HCT116 (cell line): ENCODE measurements at regions not wholly inside any gene's neighbourhood (a gene's known extent, or its start where the extent isn't known, plus 50 kb on each side); places are given as distances from the start of the nearest gene placed in this dataset.

Experiments
- ATAC-seq: fragments of 200-7000 bp; cut with Tn5 transposase; 2 replicates; pipeline ENCODE4 v1.9.1; 2020; ENCODE audit warnings: mild to moderate bottlenecking, moderate library complexity
- BruUV-seq: library from RNA; stranded (reverse); fragments of 400-500 nt; replicated peaks from 2 replicates; lab custom pipeline; 2021; lab: Mats Ljungman, UMichigan
- CTCF ChIA-PET: fragments of 300-600 bp; sonication (Branson Sonifier 250); formaldehyde crosslinking; loops from one replicate; lab custom pipeline; 2021; ENCODE audit warnings: antibody characterized with exemption; lab: Charles Lee
- POLR2A ChIA-PET: fragments of 300-600, 350-600 bp; sonication (Branson Sonifier 250); formaldehyde crosslinking; loops from one replicate; lab custom pipeline; 2021; ENCODE audit warnings: antibody characterized with exemption; lab: Charles Lee
- RAD21 ChIA-PET, 2 experiments: fragments of 300-600 bp; sonication (Branson Sonifier 250); formaldehyde crosslinking; loops; one replicate each; lab custom pipeline; 2023; ENCODE audit warnings: low total read pairs in 2 of 2; ENCODE audit not compliant: uncharacterized antibody in 2 of 2, unreplicated experiment in 2 of 2, low non-redundant PET in 1 of 2; lab: Charles Lee
- DNase-seq: peaks from one replicate; pipeline ENCODE4 v3.0.0-alpha.2; 2010; ENCODE audit warnings: low read depth, low spot score
- H2AFZ ChIP-seq: fragments of 200-600 bp; shearing (Covaris generic), sonication (generic); 2 replicates; pipeline ENCODE4 v1.6.1; 2017; ENCODE audit warnings: low read depth, mixed run types, mixed read lengths, antibody characterized with exemption, low read length; ENCODE audit not compliant: poor library complexity, severe bottlenecking
- H3K27ac ChIP-seq: 2 replicates; pipeline ENCODE4 v1.5.1; 2012; ENCODE audit warnings: low read depth, low read length
- H3K27me3 ChIP-seq: fragments of 200-600 bp; sonication (generic); 2 replicates; pipeline ENCODE4 v1.6.1; 2016; ENCODE audit warnings: mixed run types, low read length, mixed read lengths; ENCODE audit not compliant: insufficient read depth
- H3K36me3 ChIP-seq, 2 experiments: fragments of 200-500 bp in 1 of 2; fragments of 200-600 bp in 1 of 2; sonication (Bioruptor generic) in 1 of 2; sonication (generic) in 1 of 2; 2 replicates each; pipeline versions ENCODE4 v1.5.1 to v1.6.1; 2014 to 2016; ENCODE audit warnings: low read length in 2 of 2, inconsistent platforms in 1 of 2, mixed read lengths in 1 of 2, mixed run types in 1 of 2; ENCODE audit not compliant: insufficient read depth in 2 of 2, control insufficient read depth in 1 of 2
- H3K4me1 ChIP-seq, 2 experiments: fragments of 200-600 bp in 1 of 2; sonication (generic) in 1 of 2; 2 replicates each; pipeline versions ENCODE4 v1.5.1 to v1.6.1; 2012 to 2017; ENCODE audit warnings: low read length in 2 of 2, inconsistent platforms in 1 of 2, mild to moderate bottlenecking in 1 of 2, mixed read lengths in 1 of 2, mixed run types in 1 of 2, moderate library complexity in 1 of 2; ENCODE audit not compliant: insufficient read depth in 2 of 2, control insufficient read depth in 1 of 2
- H3K4me2 ChIP-seq: fragments of 200-600 bp; sonication (generic); 2 replicates; pipeline ENCODE4 v1.6.1; 2017; ENCODE audit warnings: mixed run types, low read length, mixed read lengths
- H3K4me3 ChIP-seq, 2 experiments: fragments of 200-600 bp in 1 of 2; sonication (generic) in 1 of 2; replicated peaks in 1 of 2; 2 replicates each; pipeline ENCODE4 v1.5.1; 2011 to 2016; ENCODE audit warnings: low read length in 2 of 2, control low read depth in 1 of 2, low read depth in 1 of 2, mild to moderate bottlenecking in 1 of 2, mixed read lengths in 1 of 2, mixed run types in 1 of 2
- H3K79me2 ChIP-seq: fragments of 200-600 bp; sonication (generic); 2 replicates; pipeline ENCODE4 v1.6.1; 2017; ENCODE audit warnings: mild to moderate bottlenecking, mixed run types, low read length, moderate library complexity, mixed read lengths; ENCODE audit not compliant: insufficient read depth
- H3K9ac ChIP-seq: fragments of 200-600 bp; sonication (generic); 2 replicates; pipeline ENCODE4 v1.6.1; 2016; ENCODE audit warnings: low read length, mixed read lengths
- H3K9me2 ChIP-seq: fragments of 200-600 bp; sonication (generic), shearing (Covaris generic); 2 replicates; pipeline ENCODE4 v1.6.1; 2017; ENCODE audit warnings: mixed run types, mild to moderate bottlenecking, moderate library complexity; ENCODE audit not compliant: insufficient read depth
- H3K9me3 ChIP-seq, 2 experiments: fragments of 200-500 bp in 1 of 2; fragments of 200-600 bp in 1 of 2; sonication (Bioruptor generic) in 1 of 2; sonication (generic) in 1 of 2; 2 replicates each; pipeline ENCODE4 v1.6.1; 2014 to 2017; ENCODE audit warnings: low read length in 2 of 2, mixed read lengths in 2 of 2, inconsistent platforms in 1 of 2, low read depth in 1 of 2, mild to moderate bottlenecking in 1 of 2, mixed run types in 1 of 2, moderate library complexity in 1 of 2; ENCODE audit not compliant: control insufficient read depth in 1 of 2, insufficient read depth in 1 of 2
- H4K20me1 ChIP-seq: fragments of 200-600 bp; sonication (generic), shearing (Covaris generic); 2 replicates; pipeline ENCODE4 v1.6.1; 2017; ENCODE audit warnings: mixed run types, mild to moderate bottlenecking, moderate library complexity; ENCODE audit not compliant: insufficient read depth
- CBX3 ChIP-seq: IDR thresholded peaks from 2 replicates; pipeline ENCODE4 v1.6.1; 2012; ENCODE audit warnings: low read depth
- CEBPB ChIP-seq: IDR thresholded peaks from 2 replicates; pipeline ENCODE4 v1.6.1; 2012; ENCODE audit warnings: low read depth
- ELF1 ChIP-seq: IDR thresholded peaks from 2 replicates; pipeline ENCODE4 v1.6.1; 2012; ENCODE audit warnings: low read depth, borderline replicate concordance
- FOSL1 ChIP-seq: IDR thresholded peaks from 2 replicates; pipeline ENCODE4 v1.6.1; 2012; ENCODE audit warnings: low read depth
- JUND ChIP-seq: IDR thresholded peaks from 2 replicates; pipeline ENCODE4 v1.6.1; 2012
- POLR2A ChIP-seq: IDR thresholded peaks from 2 replicates; pipeline ENCODE4 v1.7.0; 2011; ENCODE audit warnings: borderline replicate concordance; ENCODE audit not compliant: insufficient read depth, insufficient read length; ENCODE audit errors: extremely low read depth
- SIN3A ChIP-seq: IDR thresholded peaks from 2 replicates; pipeline ENCODE4 v1.6.1; 2012; ENCODE audit warnings: low read depth
- SRF ChIP-seq: IDR thresholded peaks from 2 replicates; pipeline ENCODE4 v1.6.1; 2012; ENCODE audit warnings: low read depth
- TCF7L2 ChIP-seq: IDR thresholded peaks from 2 replicates; pipeline ENCODE4 v1.7.0; 2011; ENCODE audit warnings: borderline replicate concordance, inconsistent platforms; ENCODE audit not compliant: insufficient read depth, insufficient read length; ENCODE audit errors: extremely low read depth
- ZNF274 ChIP-seq: fragments of 200-500 bp; sonication (Bioruptor generic); IDR thresholded peaks from 2 replicates; pipeline ENCODE4 v1.6.1; 2014; ENCODE audit warnings: mild to moderate bottlenecking, low read depth, low read length, inconsistent platforms
- intact Hi-C: fragments of 100-400 bp; cut with micrococcal nuclease; formaldehyde crosslinking; loops from 2 replicates; pipeline ENCODE4 v1.10.0; 2022
- TF ChIP-seq, protein P1 (sequence below): IDR thresholded peaks from 2 replicates; pipeline ENCODE4 v1.6.1; 2011; ENCODE audit warnings: mild to moderate bottlenecking, low read length, moderate library complexity; ENCODE audit not compliant: insufficient replicate concordance; ENCODE audit errors: extremely low read depth
- TF ChIP-seq, protein P2 (sequence below): IDR thresholded peaks from 2 replicates; pipeline ENCODE4 v1.6.1; 2012; ENCODE audit warnings: low read depth
- TF ChIP-seq, protein P3 (sequence below): IDR thresholded peaks from 2 replicates; pipeline ENCODE4 v1.6.1; 2012

DNA sequence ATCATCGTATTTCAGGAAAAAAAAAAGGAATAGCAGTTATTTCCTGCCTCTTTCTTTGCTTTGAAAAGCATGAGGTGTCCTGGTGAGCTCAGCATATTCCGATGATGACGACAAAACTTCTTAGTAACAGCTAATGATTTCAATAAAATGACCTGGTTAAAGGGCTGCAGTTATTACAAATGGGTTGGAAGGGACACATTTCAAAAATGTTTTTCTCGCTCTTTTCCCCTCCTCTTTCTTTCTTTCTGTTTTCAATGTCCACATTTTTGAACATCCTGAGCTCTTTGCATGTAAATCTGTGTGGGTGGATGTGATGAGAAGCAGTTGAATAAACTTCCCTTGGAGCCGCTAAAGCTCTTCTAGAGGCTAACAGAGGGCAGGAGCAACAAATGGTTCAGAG, 186.8 kb upstream of the SLC27A6 start (continued):
- TF ChIP-seq, protein P1, sequence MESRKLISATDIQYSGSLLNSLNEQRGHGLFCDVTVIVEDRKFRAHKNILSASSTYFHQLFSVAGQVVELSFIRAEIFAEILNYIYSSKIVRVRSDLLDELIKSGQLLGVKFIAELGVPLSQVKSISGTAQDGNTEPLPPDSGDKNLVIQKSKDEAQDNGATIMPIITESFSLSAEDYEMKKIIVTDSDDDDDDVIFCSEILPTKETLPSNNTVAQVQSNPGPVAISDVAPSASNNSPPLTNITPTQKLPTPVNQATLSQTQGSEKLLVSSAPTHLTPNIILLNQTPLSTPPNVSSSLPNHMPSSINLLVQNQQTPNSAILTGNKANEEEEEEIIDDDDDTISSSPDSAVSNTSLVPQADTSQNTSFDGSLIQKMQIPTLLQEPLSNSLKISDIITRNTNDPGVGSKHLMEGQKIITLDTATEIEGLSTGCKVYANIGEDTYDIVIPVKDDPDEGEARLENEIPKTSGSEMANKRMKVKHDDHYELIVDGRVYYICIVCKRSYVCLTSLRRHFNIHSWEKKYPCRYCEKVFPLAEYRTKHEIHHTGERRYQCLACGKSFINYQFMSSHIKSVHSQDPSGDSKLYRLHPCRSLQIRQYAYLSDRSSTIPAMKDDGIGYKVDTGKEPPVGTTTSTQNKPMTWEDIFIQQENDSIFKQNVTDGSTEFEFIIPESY = no peak
- no peak for TF ChIP-seq ZNF274
- no peak for TF ChIP-seq SRF
- TF ChIP-seq CEBPB = no peak
- no peak for TF ChIP-seq ELF1
- TF ChIP-seq, protein P2, sequence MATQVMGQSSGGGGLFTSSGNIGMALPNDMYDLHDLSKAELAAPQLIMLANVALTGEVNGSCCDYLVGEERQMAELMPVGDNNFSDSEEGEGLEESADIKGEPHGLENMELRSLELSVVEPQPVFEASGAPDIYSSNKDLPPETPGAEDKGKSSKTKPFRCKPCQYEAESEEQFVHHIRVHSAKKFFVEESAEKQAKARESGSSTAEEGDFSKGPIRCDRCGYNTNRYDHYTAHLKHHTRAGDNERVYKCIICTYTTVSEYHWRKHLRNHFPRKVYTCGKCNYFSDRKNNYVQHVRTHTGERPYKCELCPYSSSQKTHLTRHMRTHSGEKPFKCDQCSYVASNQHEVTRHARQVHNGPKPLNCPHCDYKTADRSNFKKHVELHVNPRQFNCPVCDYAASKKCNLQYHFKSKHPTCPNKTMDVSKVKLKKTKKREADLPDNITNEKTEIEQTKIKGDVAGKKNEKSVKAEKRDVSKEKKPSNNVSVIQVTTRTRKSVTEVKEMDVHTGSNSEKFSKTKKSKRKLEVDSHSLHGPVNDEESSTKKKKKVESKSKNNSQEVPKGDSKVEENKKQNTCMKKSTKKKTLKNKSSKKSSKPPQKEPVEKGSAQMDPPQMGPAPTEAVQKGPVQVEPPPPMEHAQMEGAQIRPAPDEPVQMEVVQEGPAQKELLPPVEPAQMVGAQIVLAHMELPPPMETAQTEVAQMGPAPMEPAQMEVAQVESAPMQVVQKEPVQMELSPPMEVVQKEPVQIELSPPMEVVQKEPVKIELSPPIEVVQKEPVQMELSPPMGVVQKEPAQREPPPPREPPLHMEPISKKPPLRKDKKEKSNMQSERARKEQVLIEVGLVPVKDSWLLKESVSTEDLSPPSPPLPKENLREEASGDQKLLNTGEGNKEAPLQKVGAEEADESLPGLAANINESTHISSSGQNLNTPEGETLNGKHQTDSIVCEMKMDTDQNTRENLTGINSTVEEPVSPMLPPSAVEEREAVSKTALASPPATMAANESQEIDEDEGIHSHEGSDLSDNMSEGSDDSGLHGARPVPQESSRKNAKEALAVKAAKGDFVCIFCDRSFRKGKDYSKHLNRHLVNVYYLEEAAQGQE = no peak
- TF ChIP-seq, protein P3, sequence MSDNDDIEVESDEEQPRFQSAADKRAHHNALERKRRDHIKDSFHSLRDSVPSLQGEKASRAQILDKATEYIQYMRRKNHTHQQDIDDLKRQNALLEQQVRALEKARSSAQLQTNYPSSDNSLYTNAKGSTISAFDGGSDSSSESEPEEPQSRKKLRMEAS = no peak
- no peak for TF ChIP-seq JUND
- no peak for TF ChIP-seq POLR2A

DNA sequence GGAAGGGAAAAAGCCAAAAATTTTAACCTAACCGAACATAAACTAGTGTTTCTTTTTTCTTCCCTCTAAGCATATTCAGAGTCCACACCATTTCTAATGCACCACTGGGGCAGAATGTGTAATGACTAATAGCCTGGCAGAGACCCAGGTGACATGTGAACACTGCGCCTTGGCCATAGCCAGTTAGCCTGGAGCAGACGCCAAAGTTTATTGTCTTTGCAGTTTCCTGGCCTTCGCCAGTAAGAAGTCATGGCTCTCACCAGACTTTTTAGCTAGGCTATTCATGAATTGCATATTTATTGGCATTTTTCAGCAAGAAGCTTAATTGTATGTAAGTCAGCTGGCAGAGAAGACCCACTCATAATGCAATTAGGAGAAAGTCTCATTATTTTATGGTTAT, 182.8 kb upstream of the SLC27A6 start:
- ATAC-seq (peak; percentile 50; the same call in 1 of the 2 replicates), DNase-seq (peak; percentile 12)
- Histone ChIP-seq H3K9me3 (no peaks in the 10 kb centered on the region), H3K4me1 (peaks cover 0 to 18% of the 10 kb centered on the region in 2 experiments; a peak in 1 of 4 replicates), H3K27me3 (no peaks in the 10 kb centered on the region), H3K27ac (no peak overlapping the region), H2AFZ (no peak overlapping the region), H3K79me2 (no peaks in the 10 kb centered on the region), H3K4me2 (peak overlapping the region; percentile 16; the same call in 1 of the 2 replicates), H3K4me3 (no peak overlapping the region), H3K9me2 (no peaks in the 10 kb centered on the region), H3K9ac (no peak overlapping the region), H3K36me3 (no peaks in the 10 kb centered on the region), H4K20me1 (no peaks in the 10 kb centered on the region)
- CTCF ChIA-PET = no interaction called here
- TF ChIP-seq SIN3A (no peak), ZNF274 (no peak), FOSL1 (peak; percentile 35; the same call in 1 of the 2 replicates), TCF7L2 (no peak), CBX3 (0 out of 2 replicates have a peak, but pooled peaks have one; percentile 31)
- intact Hi-C loops = no loop called here
- POLR2A ChIA-PET = no interaction called here
- RAD21 ChIA-PET = no interaction called here
- no TSS peak for BruUV-seq
